PFSK-1 (cell line): ENCODE measurements at regions not wholly inside any gene's neighbourhood (a gene's known extent, or its start where the extent isn't known, plus 50 kb on each side); places are given as distances from the start of the nearest gene placed in this dataset.

Experiments
- TAF1 ChIP-seq: IDR thresholded peaks from 2 replicates; pipeline ENCODE4 v1.6.1; 2012; ENCODE audit warnings: low read length, control low read depth, borderline replicate concordance; ENCODE audit not compliant: insufficient read depth
- TF ChIP-seq, protein P1 (sequence below), 2 experiments: IDR thresholded peaks; 2 replicates each; pipeline versions ENCODE4 v1.6.1 to v1.8.0; 2011 to 2012; ENCODE audit warnings: low read depth in 2 of 2, low read length in 2 of 2, control low read depth in 1 of 2, inconsistent platforms in 1 of 2, mild to moderate bottlenecking in 1 of 2, moderate library complexity in 1 of 2; ENCODE audit not compliant: insufficient read depth in 1 of 2

DNA sequence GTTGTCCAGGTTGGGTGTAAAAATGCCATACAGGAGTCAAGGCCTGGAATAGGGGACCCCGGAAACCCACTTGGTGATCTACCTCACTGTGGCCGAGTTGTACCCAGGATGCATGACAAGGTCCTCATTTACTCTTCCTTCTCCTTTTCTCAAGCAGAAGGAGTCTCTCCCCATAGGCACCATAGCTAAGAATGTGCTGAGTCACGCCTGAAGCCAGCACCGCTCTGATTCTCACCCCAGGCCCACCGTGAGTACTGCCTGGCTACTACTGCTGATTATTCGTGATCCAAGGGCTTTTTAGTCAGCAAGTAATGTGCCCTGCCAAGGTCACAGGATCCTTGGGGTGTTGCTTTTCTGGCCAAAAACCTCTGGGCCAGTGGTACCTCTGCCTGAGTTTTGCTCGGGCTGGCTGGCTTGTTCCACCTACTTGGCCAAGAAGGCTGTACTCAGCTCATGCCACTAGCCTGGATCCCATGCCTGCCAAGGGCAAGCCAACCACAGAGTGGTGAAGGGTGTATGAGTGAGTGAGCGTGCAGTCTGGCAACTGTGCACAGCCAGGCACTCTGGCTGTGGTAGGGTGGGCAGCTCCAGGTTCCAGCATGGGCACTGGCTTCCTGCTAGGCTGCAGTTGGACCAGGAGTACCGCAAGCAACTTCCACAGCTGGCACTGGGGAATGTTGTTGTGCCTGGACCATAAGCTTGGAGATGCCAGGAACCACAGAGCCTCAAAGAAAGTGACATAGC lies 650.1 kb upstream of the VRK2 start:
- TF ChIP-seq TAF1: no peak
- TF ChIP-seq, protein P1, sequence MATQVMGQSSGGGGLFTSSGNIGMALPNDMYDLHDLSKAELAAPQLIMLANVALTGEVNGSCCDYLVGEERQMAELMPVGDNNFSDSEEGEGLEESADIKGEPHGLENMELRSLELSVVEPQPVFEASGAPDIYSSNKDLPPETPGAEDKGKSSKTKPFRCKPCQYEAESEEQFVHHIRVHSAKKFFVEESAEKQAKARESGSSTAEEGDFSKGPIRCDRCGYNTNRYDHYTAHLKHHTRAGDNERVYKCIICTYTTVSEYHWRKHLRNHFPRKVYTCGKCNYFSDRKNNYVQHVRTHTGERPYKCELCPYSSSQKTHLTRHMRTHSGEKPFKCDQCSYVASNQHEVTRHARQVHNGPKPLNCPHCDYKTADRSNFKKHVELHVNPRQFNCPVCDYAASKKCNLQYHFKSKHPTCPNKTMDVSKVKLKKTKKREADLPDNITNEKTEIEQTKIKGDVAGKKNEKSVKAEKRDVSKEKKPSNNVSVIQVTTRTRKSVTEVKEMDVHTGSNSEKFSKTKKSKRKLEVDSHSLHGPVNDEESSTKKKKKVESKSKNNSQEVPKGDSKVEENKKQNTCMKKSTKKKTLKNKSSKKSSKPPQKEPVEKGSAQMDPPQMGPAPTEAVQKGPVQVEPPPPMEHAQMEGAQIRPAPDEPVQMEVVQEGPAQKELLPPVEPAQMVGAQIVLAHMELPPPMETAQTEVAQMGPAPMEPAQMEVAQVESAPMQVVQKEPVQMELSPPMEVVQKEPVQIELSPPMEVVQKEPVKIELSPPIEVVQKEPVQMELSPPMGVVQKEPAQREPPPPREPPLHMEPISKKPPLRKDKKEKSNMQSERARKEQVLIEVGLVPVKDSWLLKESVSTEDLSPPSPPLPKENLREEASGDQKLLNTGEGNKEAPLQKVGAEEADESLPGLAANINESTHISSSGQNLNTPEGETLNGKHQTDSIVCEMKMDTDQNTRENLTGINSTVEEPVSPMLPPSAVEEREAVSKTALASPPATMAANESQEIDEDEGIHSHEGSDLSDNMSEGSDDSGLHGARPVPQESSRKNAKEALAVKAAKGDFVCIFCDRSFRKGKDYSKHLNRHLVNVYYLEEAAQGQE (IDR thresholded peaks at IDR 0.05; ENCODE audit: insufficient read depth in 1 of 2, low read depth in 2 of 2, low read length in 2 of 2): no peak
